SK-N-MC (cell line): ENCODE measurements at regions not wholly inside any gene's neighbourhood (a gene's known extent, or its start where the extent isn't known, plus 50 kb on each side); places are given as distances from the start of the nearest gene placed in this dataset.

Experiments
- EZH2 ChIP-seq: fragments of 200-600 bp; sonication (generic); IDR thresholded peaks from one replicate; pipeline ENCODE4 v1.6.1; 2017; ENCODE audit warnings: antibody characterized with exemption
- POLR2AphosphoS5 ChIP-seq: IDR thresholded peaks from 2 replicates; pipeline ENCODE4 v1.6.1; 2012; ENCODE audit warnings: mild to moderate bottlenecking, low read depth, low read length, borderline replicate concordance

DNA sequence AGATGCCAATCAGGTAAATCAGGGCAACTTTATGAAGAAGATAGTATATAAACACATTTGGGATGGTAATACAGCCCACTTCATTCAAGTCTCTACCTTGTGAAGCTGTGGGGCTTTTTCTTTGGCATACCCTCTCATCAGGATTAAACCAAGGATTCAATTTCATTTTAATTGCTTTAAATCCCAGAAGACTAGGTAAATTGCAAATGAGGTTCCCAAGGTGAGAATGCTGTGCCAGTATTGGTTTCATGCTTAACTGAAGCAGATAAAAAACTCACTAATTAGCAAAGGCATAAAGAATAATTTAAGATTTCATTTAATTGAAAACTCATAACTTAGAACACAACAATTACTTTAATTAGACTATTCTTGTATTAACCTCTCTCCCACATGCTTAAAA is 1218.1 kb downstream of the FAM181B start:
- no peak for TF ChIP-seq POLR2AphosphoS5
- TF ChIP-seq EZH2, result no peak
